H1 (cell line): ENCODE measurements at regions not wholly inside any gene's neighbourhood (a gene's known extent, or its start where the extent isn't known, plus 50 kb on each side); places are given as distances from the start of the nearest gene placed in this dataset.

ENCODE experiments used
- GTF2F1 ChIP-seq: IDR thresholded peaks from 2 replicates; pipeline ENCODE4 v1.6.1; 2012; ENCODE audit warnings: low read depth, low read length, improper control_type of control experiment, borderline replicate concordance
- SAP30 ChIP-seq: fragments of 300-600 bp; sonication (generic); IDR thresholded peaks from 2 replicates; pipeline ENCODE4 v1.7.1; 2012; ENCODE audit warnings: low read length, moderate library complexity, mild to moderate bottlenecking, inconsistent platforms; ENCODE audit not compliant: insufficient read depth, insufficient replicate concordance
- TEAD4 ChIP-seq: IDR thresholded peaks from 2 replicates; pipeline ENCODE4 v1.6.1; 2012; ENCODE audit warnings: low read depth, low read length, inconsistent platforms, mixed read lengths
- TF ChIP-seq, protein P1 (sequence below): fragments of 300-600 bp; sonication (generic); IDR thresholded peaks from 2 replicates; pipeline ENCODE4 v1.7.1; 2012; ENCODE audit warnings: low read length, moderate library complexity, mild to moderate bottlenecking, inconsistent platforms; ENCODE audit not compliant: insufficient replicate concordance
- TF ChIP-seq, protein P2 (sequence below): IDR thresholded peaks from 2 replicates; pipeline ENCODE4 v1.6.1; 2012; ENCODE audit warnings: inconsistent platforms

DNA sequence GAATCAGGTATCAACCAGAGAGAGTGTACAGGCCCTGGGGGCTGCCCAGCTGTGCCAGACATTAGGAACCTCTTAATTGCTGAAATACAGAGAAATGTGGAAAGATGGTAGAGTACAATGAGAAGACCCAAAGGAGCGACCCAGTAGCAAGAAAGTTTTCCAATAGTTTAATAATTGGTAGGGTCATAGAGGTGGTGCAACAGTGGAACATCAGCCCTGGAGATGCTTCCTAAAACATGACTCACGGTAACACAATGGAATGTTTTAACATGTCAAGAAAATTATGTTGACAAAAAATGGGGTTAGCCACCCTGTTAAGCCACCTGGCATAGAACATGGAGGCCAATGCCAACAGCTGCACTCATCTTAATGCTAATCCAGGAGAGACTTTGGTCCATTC lies 284.1 kb downstream of the ELAVL2 start (continued):
- TF ChIP-seq, protein P1, sequence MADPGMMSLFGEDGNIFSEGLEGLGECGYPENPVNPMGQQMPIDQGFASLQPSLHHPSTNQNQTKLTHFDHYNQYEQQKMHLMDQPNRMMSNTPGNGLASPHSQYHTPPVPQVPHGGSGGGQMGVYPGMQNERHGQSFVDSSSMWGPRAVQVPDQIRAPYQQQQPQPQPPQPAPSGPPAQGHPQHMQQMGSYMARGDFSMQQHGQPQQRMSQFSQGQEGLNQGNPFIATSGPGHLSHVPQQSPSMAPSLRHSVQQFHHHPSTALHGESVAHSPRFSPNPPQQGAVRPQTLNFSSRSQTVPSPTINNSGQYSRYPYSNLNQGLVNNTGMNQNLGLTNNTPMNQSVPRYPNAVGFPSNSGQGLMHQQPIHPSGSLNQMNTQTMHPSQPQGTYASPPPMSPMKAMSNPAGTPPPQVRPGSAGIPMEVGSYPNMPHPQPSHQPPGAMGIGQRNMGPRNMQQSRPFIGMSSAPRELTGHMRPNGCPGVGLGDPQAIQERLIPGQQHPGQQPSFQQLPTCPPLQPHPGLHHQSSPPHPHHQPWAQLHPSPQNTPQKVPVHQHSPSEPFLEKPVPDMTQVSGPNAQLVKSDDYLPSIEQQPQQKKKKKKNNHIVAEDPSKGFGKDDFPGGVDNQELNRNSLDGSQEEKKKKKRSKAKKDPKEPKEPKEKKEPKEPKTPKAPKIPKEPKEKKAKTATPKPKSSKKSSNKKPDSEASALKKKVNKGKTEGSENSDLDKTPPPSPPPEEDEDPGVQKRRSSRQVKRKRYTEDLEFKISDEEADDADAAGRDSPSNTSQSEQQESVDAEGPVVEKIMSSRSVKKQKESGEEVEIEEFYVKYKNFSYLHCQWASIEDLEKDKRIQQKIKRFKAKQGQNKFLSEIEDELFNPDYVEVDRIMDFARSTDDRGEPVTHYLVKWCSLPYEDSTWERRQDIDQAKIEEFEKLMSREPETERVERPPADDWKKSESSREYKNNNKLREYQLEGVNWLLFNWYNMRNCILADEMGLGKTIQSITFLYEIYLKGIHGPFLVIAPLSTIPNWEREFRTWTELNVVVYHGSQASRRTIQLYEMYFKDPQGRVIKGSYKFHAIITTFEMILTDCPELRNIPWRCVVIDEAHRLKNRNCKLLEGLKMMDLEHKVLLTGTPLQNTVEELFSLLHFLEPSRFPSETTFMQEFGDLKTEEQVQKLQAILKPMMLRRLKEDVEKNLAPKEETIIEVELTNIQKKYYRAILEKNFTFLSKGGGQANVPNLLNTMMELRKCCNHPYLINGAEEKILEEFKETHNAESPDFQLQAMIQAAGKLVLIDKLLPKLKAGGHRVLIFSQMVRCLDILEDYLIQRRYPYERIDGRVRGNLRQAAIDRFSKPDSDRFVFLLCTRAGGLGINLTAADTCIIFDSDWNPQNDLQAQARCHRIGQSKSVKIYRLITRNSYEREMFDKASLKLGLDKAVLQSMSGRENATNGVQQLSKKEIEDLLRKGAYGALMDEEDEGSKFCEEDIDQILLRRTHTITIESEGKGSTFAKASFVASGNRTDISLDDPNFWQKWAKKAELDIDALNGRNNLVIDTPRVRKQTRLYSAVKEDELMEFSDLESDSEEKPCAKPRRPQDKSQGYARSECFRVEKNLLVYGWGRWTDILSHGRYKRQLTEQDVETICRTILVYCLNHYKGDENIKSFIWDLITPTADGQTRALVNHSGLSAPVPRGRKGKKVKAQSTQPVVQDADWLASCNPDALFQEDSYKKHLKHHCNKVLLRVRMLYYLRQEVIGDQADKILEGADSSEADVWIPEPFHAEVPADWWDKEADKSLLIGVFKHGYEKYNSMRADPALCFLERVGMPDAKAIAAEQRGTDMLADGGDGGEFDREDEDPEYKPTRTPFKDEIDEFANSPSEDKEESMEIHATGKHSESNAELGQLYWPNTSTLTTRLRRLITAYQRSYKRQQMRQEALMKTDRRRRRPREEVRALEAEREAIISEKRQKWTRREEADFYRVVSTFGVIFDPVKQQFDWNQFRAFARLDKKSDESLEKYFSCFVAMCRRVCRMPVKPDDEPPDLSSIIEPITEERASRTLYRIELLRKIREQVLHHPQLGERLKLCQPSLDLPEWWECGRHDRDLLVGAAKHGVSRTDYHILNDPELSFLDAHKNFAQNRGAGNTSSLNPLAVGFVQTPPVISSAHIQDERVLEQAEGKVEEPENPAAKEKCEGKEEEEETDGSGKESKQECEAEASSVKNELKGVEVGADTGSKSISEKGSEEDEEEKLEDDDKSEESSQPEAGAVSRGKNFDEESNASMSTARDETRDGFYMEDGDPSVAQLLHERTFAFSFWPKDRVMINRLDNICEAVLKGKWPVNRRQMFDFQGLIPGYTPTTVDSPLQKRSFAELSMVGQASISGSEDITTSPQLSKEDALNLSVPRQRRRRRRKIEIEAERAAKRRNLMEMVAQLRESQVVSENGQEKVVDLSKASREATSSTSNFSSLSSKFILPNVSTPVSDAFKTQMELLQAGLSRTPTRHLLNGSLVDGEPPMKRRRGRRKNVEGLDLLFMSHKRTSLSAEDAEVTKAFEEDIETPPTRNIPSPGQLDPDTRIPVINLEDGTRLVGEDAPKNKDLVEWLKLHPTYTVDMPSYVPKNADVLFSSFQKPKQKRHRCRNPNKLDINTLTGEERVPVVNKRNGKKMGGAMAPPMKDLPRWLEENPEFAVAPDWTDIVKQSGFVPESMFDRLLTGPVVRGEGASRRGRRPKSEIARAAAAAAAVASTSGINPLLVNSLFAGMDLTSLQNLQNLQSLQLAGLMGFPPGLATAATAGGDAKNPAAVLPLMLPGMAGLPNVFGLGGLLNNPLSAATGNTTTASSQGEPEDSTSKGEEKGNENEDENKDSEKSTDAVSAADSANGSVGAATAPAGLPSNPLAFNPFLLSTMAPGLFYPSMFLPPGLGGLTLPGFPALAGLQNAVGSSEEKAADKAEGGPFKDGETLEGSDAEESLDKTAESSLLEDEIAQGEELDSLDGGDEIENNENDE: no peak
- TF ChIP-seq, protein P2, sequence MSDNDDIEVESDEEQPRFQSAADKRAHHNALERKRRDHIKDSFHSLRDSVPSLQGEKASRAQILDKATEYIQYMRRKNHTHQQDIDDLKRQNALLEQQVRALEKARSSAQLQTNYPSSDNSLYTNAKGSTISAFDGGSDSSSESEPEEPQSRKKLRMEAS: no peak
- TF ChIP-seq SAP30: no peak
- no peak for TF ChIP-seq TEAD4
- no peak for TF ChIP-seq GTF2F1
